ENCODE measurements at regions not wholly inside any gene's neighbourhood (a gene's known extent, or its start where the extent isn't known, plus 50 kb on each side); places are given as distances from the start of the nearest gene placed in this dataset.
A peak's percentile ranks its signal among the peaks of the same experiment; 100 is the strongest.

DNA sequence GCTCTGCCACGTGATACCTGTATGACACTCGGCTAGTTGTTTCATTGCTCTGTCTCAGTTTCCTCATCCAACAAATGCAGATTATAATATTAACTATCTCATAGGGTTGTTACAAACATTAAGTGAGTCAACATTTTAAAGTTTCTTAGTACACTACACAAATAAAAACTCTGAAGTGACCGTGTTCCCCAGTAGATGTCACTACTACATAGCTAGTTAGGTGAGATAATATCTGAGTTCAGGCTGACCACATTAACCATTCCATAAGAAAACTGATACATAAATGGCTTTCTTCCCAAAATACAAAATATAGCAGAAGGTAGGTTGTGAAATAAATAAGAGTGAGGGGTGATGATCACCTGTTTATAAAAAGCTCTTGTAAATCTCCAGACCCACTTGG lies 214.1 kb downstream of the NUF2 start:
- no peaks in the 10 kb centered on the region for H3K27me3 ChIP-seq (ENCODE audit: control insufficient read depth in 2 of 2, insufficient read depth in 2 of 2, low read length in 2 of 2)
- no peaks in the 10 kb centered on the region for H3K9me3 ChIP-seq (replicated peaks; ENCODE audit: control insufficient read depth, insufficient read depth, low read depth, low read length)
- H3K9ac ChIP-seq (ENCODE audit: insufficient read depth in 1 of 2, low read depth in 2 of 2, low read length in 2 of 2) = no peak overlapping the region
- no peaks in the 10 kb centered on the region for H3K4me1 ChIP-seq (replicated peaks in 1 of 2; ENCODE audit: control insufficient read depth in 2 of 2, insufficient read depth in 2 of 2, low read length in 2 of 2)
- no peaks in the 10 kb centered on the region for H4K20me1 ChIP-seq (replicated peaks; ENCODE audit: control insufficient read depth, insufficient read depth, low read length)
- no peaks in the 10 kb centered on the region for H3K36me3 ChIP-seq (ENCODE audit: control insufficient read depth, insufficient read depth, low read length)
- WGBS (ENCODE audit: insufficient coverage, low coverage, missing lambda C conversion rate) = 0% methylated on average over 3 of the region's 3 CpGs
- H3K9me1 ChIP-seq (ENCODE audit: control insufficient read depth, insufficient read depth, low read length) = no peaks in the 10 kb centered on the region
- intact Hi-C loops (cut with micrococcal nuclease) (no loop called here), in situ Hi-C loops (cut with MboI) (no loop called here)
- no peak overlapping the region for H3K27ac ChIP-seq (ENCODE audit: extremely low read depth, low read depth, low read length)
- no TSS peak for BruUV-seq (replicated peaks)
- H3K4me3 ChIP-seq = no peak overlapping the region
- peak in 1 of 4 experiments; percentile 10 for DNase-seq (ENCODE audit: extremely low read depth in 1 of 4, low spot score in 3 of 4)
- ChIA-PET POLR2A (no interaction called here), CTCF (ENCODE audit: low intra/inter-chr PET ratio) (no interaction called here)
- H3K4me2 ChIP-seq (ENCODE audit: insufficient read depth, low read length) = no peak overlapping the region
- H3K79me2 ChIP-seq (ENCODE audit: control insufficient read depth, insufficient read depth, low read length) = no peaks in the 10 kb centered on the region
- FAIRE-seq = no peak
- ATAC-seq = no peak
- H2AFZ ChIP-seq (ENCODE audit: low read depth, low read length) = no peak overlapping the region
- TF ChIP-seq HMGXB4 (CRISPR knock-in tag; IDR thresholded peaks at IDR 0.05) = no peak
- TF ChIP-seq KDM1A (IDR thresholded peaks at IDR 0.05) = no peak
- 0 out of 6 replicates have a peak, but pooled peaks of 2 of the 3 experiments have one; percentile 10 to 18 for TF ChIP-seq CTCF (IDR thresholded peaks at IDR 0.05 in 2 of 3, conservative IDR thresholded peaks at IDR 0.05 in 1 of 3; ENCODE audit: insufficient read depth in 2 of 3, low read depth in 1 of 3, low read length in 3 of 3)
- no peak for TF ChIP-seq ZBTB49 (CRISPR knock-in tag; IDR thresholded peaks at IDR 0.05; ENCODE audit: borderline replicate concordance)
- no peak for TF ChIP-seq CTCFL (IDR thresholded peaks at IDR 0.05; ENCODE audit: borderline replicate concordance, insufficient read depth, low read depth, low read length, poor library complexity, severe bottlenecking)
- no peak for TF ChIP-seq ZNF780A (CRISPR knock-in tag; IDR thresholded peaks at IDR 0.05)
- TF ChIP-seq, protein P1, sequence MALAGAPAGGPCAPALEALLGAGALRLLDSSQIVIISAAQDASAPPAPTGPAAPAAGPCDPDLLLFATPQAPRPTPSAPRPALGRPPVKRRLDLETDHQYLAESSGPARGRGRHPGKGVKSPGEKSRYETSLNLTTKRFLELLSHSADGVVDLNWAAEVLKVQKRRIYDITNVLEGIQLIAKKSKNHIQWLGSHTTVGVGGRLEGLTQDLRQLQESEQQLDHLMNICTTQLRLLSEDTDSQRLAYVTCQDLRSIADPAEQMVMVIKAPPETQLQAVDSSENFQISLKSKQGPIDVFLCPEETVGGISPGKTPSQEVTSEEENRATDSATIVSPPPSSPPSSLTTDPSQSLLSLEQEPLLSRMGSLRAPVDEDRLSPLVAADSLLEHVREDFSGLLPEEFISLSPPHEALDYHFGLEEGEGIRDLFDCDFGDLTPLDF (CRISPR knock-in tag; IDR thresholded peaks at IDR 0.05) = no peak
- TF ChIP-seq SLC30A9 (CRISPR knock-in tag; IDR thresholded peaks at IDR 0.05) = no peak
- TF ChIP-seq FUS (optimal IDR thresholded peaks at IDR 0.05; ENCODE audit: low read depth, low read length) = no peak
- TF ChIP-seq KLF6 (CRISPR knock-in tag; IDR thresholded peaks at IDR 0.05; ENCODE audit: borderline replicate concordance) = no peak
- 0 out of 2 replicates have a peak, but pooled peaks have one; percentile 10 for TF ChIP-seq MAFG (tag; conservative IDR thresholded peaks at IDR 0.05)
- TF ChIP-seq PPARD (CRISPR knock-in tag; IDR thresholded peaks at IDR 0.05) = no peak
- peak; percentile 24 to 37; a peak in 1 of 4 replicates for TF ChIP-seq RAD21 (CRISPR knock-in tag; conservative IDR thresholded peaks at IDR 0.05 in 1 of 2, IDR thresholded peaks at IDR 0.05 in 1 of 2)

All from K562 (cell line).